Activated CD8-positive, alpha-beta T cell treated with anti-CD3 and anti-CD28 coated beads for 36 hours (primary cell): ENCODE measurements at regions not wholly inside any gene's neighbourhood (a gene's known extent, or its start where the extent isn't known, plus 50 kb on each side); places are given as distances from the start of the nearest gene placed in this dataset.

Experiments used
- ATAC-seq: fragments of 200-7000 bp; cut with Tn5 transposase; one replicate; pipeline ENCODE4 v1.10.0; 2021; ENCODE audit warnings: mild to moderate bottlenecking, moderate library complexity
- CTCF ChIA-PET: fragments of 350-600 bp; sonication (Branson Sonifier 250); formaldehyde crosslinking; loops from one replicate; lab custom pipeline; 2021; ENCODE audit warnings: antibody characterized with exemption; lab: Charles Lee
- POLR2A ChIA-PET: fragments of 350-600 bp; sonication (Branson Sonifier 250); formaldehyde crosslinking; loops from one replicate; lab custom pipeline; 2021; ENCODE audit warnings: antibody characterized with exemption; lab: Charles Lee
- DNase-seq: peaks from one replicate; pipeline ENCODE4 v3.0.0-alpha.2; 2020
- H3K27ac Mint-ChIP-seq: one replicate; pipeline ENCODE4 v1.8.0; 2021; ENCODE audit warnings: mild to moderate bottlenecking, mixed read lengths
- H3K27me3 Mint-ChIP-seq: one replicate; pipeline ENCODE4 v1.8.0; 2021; ENCODE audit warnings: mixed read lengths
- H3K36me3 Mint-ChIP-seq: one replicate; pipeline ENCODE4 v1.8.0; 2021; ENCODE audit warnings: low read depth, mixed read lengths
- H3K4me1 Mint-ChIP-seq: one replicate; pipeline ENCODE4 v1.8.0; 2021; ENCODE audit warnings: low read depth, mixed read lengths
- H3K4me3 Mint-ChIP-seq: one replicate; pipeline ENCODE4 v1.8.0; 2021; ENCODE audit warnings: mild to moderate bottlenecking, moderate library complexity, mixed read lengths
- H3K9me3 Mint-ChIP-seq: one replicate; pipeline ENCODE4 v1.8.0; 2021; ENCODE audit warnings: mixed read lengths
- CTCF ChIP-seq: fragments of 200-600 bp; IDR thresholded peaks from one replicate; pipeline ENCODE4 v1.8.0; 2022; ENCODE audit warnings: antibody characterized with exemption, mild to moderate bottlenecking
- intact Hi-C: fragments of 100-400 bp; cut with micrococcal nuclease; formaldehyde crosslinking; loops from one replicate; pipeline ENCODE4 v1.10.0; 2022

GRCh38 chr5:144013816-144014215, 156.6 kb downstream of the YIPF5 start:
- POLR2A ChIA-PET = no interaction called here
- ATAC-seq = no peak
- no peak overlapping the region for H3K27ac Mint-ChIP-seq
- no peak for TF ChIP-seq CTCF
- no peak for DNase-seq
- H3K9me3 Mint-ChIP-seq = peaks cover 10% of the 10 kb centered on the region
- no peak overlapping the region for H3K4me3 Mint-ChIP-seq
- CTCF ChIA-PET = no interaction called here
- no peaks in the 10 kb centered on the region for H3K36me3 Mint-ChIP-seq
- intact Hi-C loops = no loop called here
- peaks cover 3% of the 10 kb centered on the region for H3K27me3 Mint-ChIP-seq
- H3K4me1 Mint-ChIP-seq = no peaks in the 10 kb centered on the region

- TF ChIP-seq CTCF = no peak
- H3K27ac Mint-ChIP-seq = no peak overlapping the region
- no peaks in the 10 kb centered on the region for H3K4me1 Mint-ChIP-seq
- ATAC-seq (no peak), DNase-seq (no peak)
- H3K27me3 Mint-ChIP-seq = peaks cover 7% of the 10 kb centered on the region
- POLR2A ChIA-PET = interaction anchor here (1.0 kb wide), 1 partner anchor 133 kb away, joined by 4 read pairs; no protein-coding TSS in a partner anchor
- H3K36me3 Mint-ChIP-seq = no peaks in the 10 kb centered on the region
- intact Hi-C loops = no loop called here
- no peak overlapping the region for H3K4me3 Mint-ChIP-seq
- peaks cover 10% of the 10 kb centered on the region for H3K9me3 Mint-ChIP-seq
- CTCF ChIA-PET = no interaction called here
Measured at GRCh38 chr5:144015961-144016360, 154.5 kb downstream of the YIPF5 start.

- ChIA-PET POLR2A (no interaction called here), CTCF (no interaction called here)
- DNase-seq (no peak), ATAC-seq (no peak)
- H3K27me3 Mint-ChIP-seq = peaks cover 7% of the 10 kb centered on the region
- intact Hi-C loops = no loop called here
- no peaks in the 10 kb centered on the region for H3K4me1 Mint-ChIP-seq
- no peaks in the 10 kb centered on the region for H3K36me3 Mint-ChIP-seq
- no peak overlapping the region for H3K27ac Mint-ChIP-seq
- no peak overlapping the region for H3K4me3 Mint-ChIP-seq
- H3K9me3 Mint-ChIP-seq = peaks cover 10% of the 10 kb centered on the region
- no peak for TF ChIP-seq CTCF
Measured at GRCh38 chr5:144017119-144017518, 153.3 kb downstream of the YIPF5 start.

- ATAC-seq (no peak), DNase-seq (no peak)
- Mint-ChIP-seq H3K27me3 (peaks cover 7% of the 10 kb centered on the region), H3K36me3 (no peaks in the 10 kb centered on the region), H3K27ac (no peak overlapping the region), H3K4me1 (no peaks in the 10 kb centered on the region), H3K4me3 (no peak overlapping the region), H3K9me3 (peaks cover 9% of the 10 kb centered on the region)
- no peak for TF ChIP-seq CTCF
- intact Hi-C loops = no loop called here
- POLR2A ChIA-PET = no interaction called here
- CTCF ChIA-PET = no interaction called here
Measured at GRCh38 chr5:144017631-144018030, 152.8 kb downstream of the YIPF5 start.

- ATAC-seq (no peak), DNase-seq (no peak)
- Mint-ChIP-seq H3K9me3 (no peaks in the 10 kb centered on the region), H3K4me1 (no peaks in the 10 kb centered on the region), H3K27me3 (peaks cover 4% of the 10 kb centered on the region), H3K4me3 (no peak overlapping the region), H3K27ac (no peak overlapping the region), H3K36me3 (no peaks in the 10 kb centered on the region)
- intact Hi-C loops = no loop called here
- POLR2A ChIA-PET = no interaction called here
- CTCF ChIA-PET = no interaction called here
- no peak for TF ChIP-seq CTCF
Measured at GRCh38 chr5:144024090-144024489, 146.4 kb downstream of the YIPF5 start.
